ENCODE measurements at regions not wholly inside any gene's neighbourhood (a gene's known extent, or its start where the extent isn't known, plus 50 kb on each side); places are given as distances from the start of the nearest gene placed in this dataset.

DNA sequence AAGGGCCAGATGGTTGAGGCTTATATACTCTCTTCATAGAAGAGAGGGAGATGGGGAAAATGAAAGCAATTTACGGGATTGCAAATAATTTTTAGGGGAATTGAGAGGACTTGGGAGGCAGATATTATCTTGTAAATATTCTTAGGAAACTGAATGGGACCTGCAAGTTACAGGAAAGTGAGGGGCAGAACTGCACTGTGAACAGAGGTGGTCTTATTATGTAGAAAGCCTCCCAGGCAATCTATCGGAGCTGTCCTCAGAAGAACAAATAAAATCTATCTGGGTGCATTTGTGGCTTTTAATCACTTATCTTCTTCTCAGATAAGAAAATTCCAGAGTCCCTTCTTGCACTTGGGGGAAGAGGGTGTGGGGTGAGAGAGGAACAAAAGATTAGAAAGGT lies 223.5 kb downstream of the RHOU start:
- H3K4me2 ChIP-seq (ENCODE audit: low read length): no peak overlapping the region
- H3K9ac ChIP-seq (ENCODE audit: low read length): no peak overlapping the region
- H4K20me1 ChIP-seq (ENCODE audit: insufficient read depth, low read length): no peaks in the 10 kb centered on the region
- no peaks in the 10 kb centered on the region for H3K4me1 ChIP-seq (ENCODE audit: low read length)
- H3K27ac ChIP-seq (ENCODE audit: low read length): no peak overlapping the region
- H3K27me3 ChIP-seq (ENCODE audit: low read depth, low read length): peaks cover 36% of the 10 kb centered on the region
- no peak overlapping the region for H3K4me3 ChIP-seq (ENCODE audit: low read length)
- TF ChIP-seq, protein P1, sequence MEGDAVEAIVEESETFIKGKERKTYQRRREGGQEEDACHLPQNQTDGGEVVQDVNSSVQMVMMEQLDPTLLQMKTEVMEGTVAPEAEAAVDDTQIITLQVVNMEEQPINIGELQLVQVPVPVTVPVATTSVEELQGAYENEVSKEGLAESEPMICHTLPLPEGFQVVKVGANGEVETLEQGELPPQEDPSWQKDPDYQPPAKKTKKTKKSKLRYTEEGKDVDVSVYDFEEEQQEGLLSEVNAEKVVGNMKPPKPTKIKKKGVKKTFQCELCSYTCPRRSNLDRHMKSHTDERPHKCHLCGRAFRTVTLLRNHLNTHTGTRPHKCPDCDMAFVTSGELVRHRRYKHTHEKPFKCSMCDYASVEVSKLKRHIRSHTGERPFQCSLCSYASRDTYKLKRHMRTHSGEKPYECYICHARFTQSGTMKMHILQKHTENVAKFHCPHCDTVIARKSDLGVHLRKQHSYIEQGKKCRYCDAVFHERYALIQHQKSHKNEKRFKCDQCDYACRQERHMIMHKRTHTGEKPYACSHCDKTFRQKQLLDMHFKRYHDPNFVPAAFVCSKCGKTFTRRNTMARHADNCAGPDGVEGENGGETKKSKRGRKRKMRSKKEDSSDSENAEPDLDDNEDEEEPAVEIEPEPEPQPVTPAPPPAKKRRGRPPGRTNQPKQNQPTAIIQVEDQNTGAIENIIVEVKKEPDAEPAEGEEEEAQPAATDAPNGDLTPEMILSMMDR (IDR thresholded peaks at IDR 0.05; ENCODE audit: low read depth, low read length): no peak
- no peak for TF ChIP-seq EZH2phosphoT487 (IDR thresholded peaks at IDR 0.05; ENCODE audit: low read depth)
- no peaks in the 10 kb centered on the region for H3K36me3 ChIP-seq (replicated peaks; ENCODE audit: low read depth, low read length)
- no peaks in the 10 kb centered on the region for H3K79me2 ChIP-seq (ENCODE audit: low read length)
- H2AFZ ChIP-seq (ENCODE audit: low read depth, low read length): no peak overlapping the region
- no peaks in the 10 kb centered on the region for H3K9me3 ChIP-seq (ENCODE audit: insufficient read depth, low read length)

DNA sequence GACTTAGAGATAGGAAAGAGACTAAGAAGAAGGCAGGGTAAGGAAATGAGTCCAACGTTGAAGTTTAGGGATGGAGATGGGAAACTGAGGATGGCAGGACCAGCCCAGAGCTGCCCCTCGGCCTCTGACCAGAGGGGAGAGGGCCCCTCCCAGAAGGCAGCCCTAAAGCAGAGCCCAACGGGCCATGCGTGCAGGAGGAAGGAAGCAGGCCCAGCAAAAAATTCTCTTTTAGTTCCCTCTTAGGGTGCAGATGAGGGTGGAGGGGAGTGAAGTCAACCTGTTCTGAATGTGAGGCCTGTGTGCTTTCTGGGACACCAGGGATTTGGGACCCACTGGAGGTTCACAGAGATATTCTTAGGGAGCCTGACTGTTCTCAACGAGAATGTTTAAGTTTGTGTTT lies 225.4 kb downstream of the RHOU start:
- Histone ChIP-seq H4K20me1 (ENCODE audit: insufficient read depth, low read length) (no peaks in the 10 kb centered on the region), H3K27ac (ENCODE audit: low read length) (no peak overlapping the region), H3K9me3 (ENCODE audit: insufficient read depth, low read length) (no peaks in the 10 kb centered on the region), H3K79me2 (ENCODE audit: low read length) (no peaks in the 10 kb centered on the region), H3K27me3 (ENCODE audit: low read depth, low read length) (peaks cover 29% of the 10 kb centered on the region), H3K4me1 (ENCODE audit: low read length) (no peaks in the 10 kb centered on the region), H3K9ac (ENCODE audit: low read length) (no peak overlapping the region), H3K36me3 (replicated peaks; ENCODE audit: low read depth, low read length) (no peaks in the 10 kb centered on the region), H3K4me3 (ENCODE audit: low read length) (no peak overlapping the region), H3K4me2 (ENCODE audit: low read length) (no peak overlapping the region), H2AFZ (ENCODE audit: low read depth, low read length) (no peak overlapping the region)
- no peak for TF ChIP-seq EZH2phosphoT487 (IDR thresholded peaks at IDR 0.05; ENCODE audit: low read depth)
- TF ChIP-seq, protein P1 (IDR thresholded peaks at IDR 0.05; ENCODE audit: low read depth, low read length): no peak

DNA sequence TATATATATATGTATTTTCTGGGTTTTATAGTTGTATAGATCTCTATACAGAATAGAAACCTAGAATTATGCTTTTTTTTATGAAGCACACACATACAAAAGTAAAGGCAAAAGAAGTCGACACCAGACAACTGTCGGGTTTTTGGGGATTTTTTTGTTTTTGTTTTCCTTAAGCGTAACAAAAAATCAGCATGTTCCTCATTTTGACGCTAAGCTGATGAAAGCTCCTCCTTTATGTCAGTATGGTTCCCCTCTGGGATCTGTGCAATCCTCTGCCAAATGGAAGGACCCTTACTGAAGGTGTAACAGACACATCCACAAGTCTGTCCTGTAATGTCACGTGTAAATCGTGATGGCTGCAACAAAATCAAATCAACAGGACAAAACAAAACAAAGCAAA lies 226.2 kb downstream of the RHOU start:
- no peak for TF ChIP-seq EZH2phosphoT487 (IDR thresholded peaks at IDR 0.05; ENCODE audit: low read depth)
- TF ChIP-seq, protein P1 (IDR thresholded peaks at IDR 0.05; ENCODE audit: low read depth, low read length): no peak
- peaks cover 34% of the 10 kb centered on the region for H3K27me3 ChIP-seq (ENCODE audit: low read depth, low read length)
- no peak overlapping the region for H3K9ac ChIP-seq (ENCODE audit: low read length)
- no peaks in the 10 kb centered on the region for H3K36me3 ChIP-seq (replicated peaks; ENCODE audit: low read depth, low read length)
- H3K4me3 ChIP-seq (ENCODE audit: low read length): no peak overlapping the region
- no peak overlapping the region for H2AFZ ChIP-seq (ENCODE audit: low read depth, low read length)
- H3K27ac ChIP-seq (ENCODE audit: low read length): no peak overlapping the region
- H3K4me2 ChIP-seq (ENCODE audit: low read length): no peak overlapping the region
- H4K20me1 ChIP-seq (ENCODE audit: insufficient read depth, low read length): no peaks in the 10 kb centered on the region
- no peaks in the 10 kb centered on the region for H3K4me1 ChIP-seq (ENCODE audit: low read length)
- no peaks in the 10 kb centered on the region for H3K79me2 ChIP-seq (ENCODE audit: low read length)
- no peaks in the 10 kb centered on the region for H3K9me3 ChIP-seq (ENCODE audit: insufficient read depth, low read length)

DNA sequence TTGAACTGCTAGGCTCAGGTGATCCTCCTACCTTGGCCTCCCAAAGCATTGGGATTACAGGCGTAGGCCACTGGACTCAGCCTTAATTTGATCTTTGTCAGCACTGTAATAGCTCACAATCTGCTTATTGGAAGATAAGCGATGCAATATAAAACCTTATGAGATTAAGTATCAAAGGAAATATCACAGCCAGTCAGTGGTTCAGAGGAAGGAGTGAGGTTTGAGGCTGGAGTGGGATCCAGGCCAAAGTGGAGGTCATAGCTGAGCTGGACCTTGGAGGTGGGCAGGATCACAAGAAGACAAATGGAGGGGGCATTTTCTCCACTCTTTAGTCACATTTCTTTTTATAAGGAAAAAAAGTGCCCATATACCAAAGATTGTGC lies 228.5 kb downstream of the RHOU start:
- Histone ChIP-seq H2AFZ (ENCODE audit: low read depth, low read length) (no peak overlapping the region), H3K4me2 (ENCODE audit: low read length) (no peak overlapping the region), H4K20me1 (ENCODE audit: insufficient read depth, low read length) (no peaks in the 10 kb centered on the region), H3K4me1 (ENCODE audit: low read length) (no peaks in the 10 kb centered on the region), H3K9me3 (ENCODE audit: insufficient read depth, low read length) (no peaks in the 10 kb centered on the region), H3K9ac (ENCODE audit: low read length) (no peak overlapping the region), H3K79me2 (ENCODE audit: low read length) (no peaks in the 10 kb centered on the region), H3K27me3 (ENCODE audit: low read depth, low read length) (peaks cover 33% of the 10 kb centered on the region; the same call in 1 of the 2 replicates), H3K27ac (ENCODE audit: low read length) (no peak overlapping the region), H3K4me3 (ENCODE audit: low read length) (no peak overlapping the region), H3K36me3 (replicated peaks; ENCODE audit: low read depth, low read length) (no peaks in the 10 kb centered on the region)
- TF ChIP-seq EZH2phosphoT487 (IDR thresholded peaks at IDR 0.05; ENCODE audit: low read depth): no peak
- TF ChIP-seq, protein P1 (IDR thresholded peaks at IDR 0.05; ENCODE audit: low read depth, low read length): no peak

Measured in OCI-LY3 (cell line).